Subcutaneous abdominal adipose tissue (tissue), 5 donors: ENCODE measurements at regions not wholly inside any gene's neighbourhood (a gene's known extent, or its start where the extent isn't known, plus 50 kb on each side); places are given as distances from the start of the nearest gene placed in this dataset.
"Not testable (repeated sequence)": the region's sequence is repeated elsewhere in the genome, so short reads cannot be mapped to it uniquely, and the experiment has no call there.

Source experiments
- H3K27ac ChIP-seq: one replicate; pipeline ENCODE4 v1.7.0; 2013; ENCODE audit warnings: low read depth, mild to moderate bottlenecking, inconsistent platforms, low read length, moderate library complexity
- H3K27me3 ChIP-seq, 5 donors: one replicate each; pipeline ENCODE4 v1.7.0; 2013; ENCODE audit warnings: low read length in 5 of 5, inconsistent platforms in 1 of 5; ENCODE audit not compliant: control insufficient read depth in 5 of 5, insufficient read depth in 4 of 5
- H3K36me3 ChIP-seq, 5 donors: one replicate each; pipeline ENCODE4 v1.7.0; 2013; ENCODE audit warnings: low read length in 5 of 5; ENCODE audit not compliant: control insufficient read depth in 5 of 5, insufficient read depth in 5 of 5
- H3K4me1 ChIP-seq, 5 donors: one replicate each; pipeline ENCODE4 v1.7.0; 2013; ENCODE audit warnings: low read length in 5 of 5, mild to moderate bottlenecking in 3 of 5, moderate library complexity in 1 of 5; ENCODE audit not compliant: control insufficient read depth in 5 of 5, insufficient read depth in 5 of 5
- H3K4me3 ChIP-seq, 5 donors: one replicate each; pipeline ENCODE4 v1.7.0; 2013; ENCODE audit warnings: low read length in 5 of 5, low read depth in 1 of 5
- H3K9ac ChIP-seq, 5 donors: one replicate each; pipeline ENCODE4 v1.7.0; 2013; ENCODE audit warnings: low read length in 5 of 5, mild to moderate bottlenecking in 4 of 5, moderate library complexity in 3 of 5
- H3K9me3 ChIP-seq, 5 donors: one replicate each; pipeline ENCODE4 v1.7.0; 2013; ENCODE audit warnings: low read length in 5 of 5; ENCODE audit not compliant: control insufficient read depth in 5 of 5
- donor health status: healthy.
- donor health status: healthy.
- donor health status: healthy.
- donor health status: healthy.
- donor health status: healthy.

DNA sequence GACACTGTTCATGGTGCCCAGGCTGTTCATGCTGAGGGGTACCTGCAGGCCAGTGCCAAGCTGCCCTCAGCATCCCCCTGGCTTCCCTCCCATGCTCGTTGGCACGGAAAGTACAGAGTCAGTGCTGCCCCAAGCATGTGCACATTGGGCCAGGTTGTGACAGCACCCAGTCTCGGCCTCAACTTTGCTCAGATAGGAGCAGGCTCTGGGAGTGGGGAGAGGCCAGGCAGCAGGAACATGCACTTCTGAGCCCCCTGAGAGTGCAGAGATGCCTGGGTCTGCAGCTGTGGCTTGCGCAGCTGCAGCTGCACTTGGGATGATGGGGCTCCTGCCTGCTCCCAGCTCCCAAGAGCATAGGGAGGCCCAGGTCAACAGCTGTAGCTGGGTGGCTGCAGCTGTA is 966.4 kb upstream of the NCAM2 start:
- Histone ChIP-seq H3K9ac (no peak overlapping the region), H3K4me1 (no peaks in the 10 kb centered on the region), H3K27ac (no peak overlapping the region), H3K36me3 (no peaks in the 10 kb centered on the region), H3K4me3 (no peak overlapping the region), H3K27me3 (no peaks in the 10 kb centered on the region), H3K9me3 (no peaks in the 10 kb centered on the region)

DNA sequence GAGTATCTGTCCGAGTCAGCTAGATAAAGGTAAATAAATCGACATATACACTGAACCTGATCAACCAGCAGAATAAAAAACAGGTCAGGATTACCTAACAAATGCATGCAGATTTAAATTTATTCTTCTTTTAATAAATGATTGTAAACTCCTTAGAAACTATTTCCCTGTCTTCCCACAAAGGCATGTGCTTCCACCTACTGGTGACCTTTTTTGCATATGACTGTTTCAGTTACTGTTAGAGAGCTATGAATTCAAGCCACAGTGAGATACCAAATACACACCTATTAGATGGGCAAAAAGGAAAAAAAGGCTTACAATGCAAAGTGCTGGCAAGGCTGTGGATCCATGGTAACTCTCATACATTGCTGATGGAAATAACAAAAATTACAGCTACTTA is 957.4 kb upstream of the NCAM2 start:
- Histone ChIP-seq H3K4me3 (no peak overlapping the region), H3K27me3 (no peaks in the 10 kb centered on the region), H3K27ac (no peak overlapping the region), H3K36me3 (no peaks in the 10 kb centered on the region), H3K9me3 (peaks cover 0 to 6% (median 0%) of the 10 kb centered on the region in 5 donors), H3K9ac (no peak overlapping the region), H3K4me1 (no peaks in the 10 kb centered on the region)

DNA sequence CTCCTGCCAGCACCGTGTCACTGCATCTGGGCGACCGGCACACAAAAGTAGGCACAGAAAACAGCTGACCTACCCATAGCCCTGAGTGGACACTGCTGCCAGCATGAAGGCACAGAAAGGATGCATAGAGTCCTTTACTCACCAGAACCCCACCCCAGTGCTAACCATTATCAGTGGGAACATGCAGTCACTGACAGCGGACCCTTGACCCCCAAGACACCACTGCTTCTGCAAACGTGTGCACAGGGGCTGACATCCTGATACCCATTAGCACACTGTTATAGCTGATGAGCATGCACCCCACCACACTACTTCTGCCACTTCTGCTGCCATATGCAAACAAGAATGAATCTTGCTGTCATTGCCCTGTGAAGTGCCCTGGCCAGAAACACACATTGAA is 953.0 kb upstream of the NCAM2 start:
- no peak overlapping the region for H3K9ac ChIP-seq
- no peaks in the 10 kb centered on the region for H3K36me3 ChIP-seq
- H3K9me3 ChIP-seq, result peaks cover 0 to 6% (median 0%) of the 10 kb centered on the region in 5 donors
- no peaks in the 10 kb centered on the region for H3K4me1 ChIP-seq
- H3K27me3 ChIP-seq, result no peaks in the 10 kb centered on the region
- H3K27ac ChIP-seq, result no peak overlapping the region
- no peak overlapping the region for H3K4me3 ChIP-seq

DNA sequence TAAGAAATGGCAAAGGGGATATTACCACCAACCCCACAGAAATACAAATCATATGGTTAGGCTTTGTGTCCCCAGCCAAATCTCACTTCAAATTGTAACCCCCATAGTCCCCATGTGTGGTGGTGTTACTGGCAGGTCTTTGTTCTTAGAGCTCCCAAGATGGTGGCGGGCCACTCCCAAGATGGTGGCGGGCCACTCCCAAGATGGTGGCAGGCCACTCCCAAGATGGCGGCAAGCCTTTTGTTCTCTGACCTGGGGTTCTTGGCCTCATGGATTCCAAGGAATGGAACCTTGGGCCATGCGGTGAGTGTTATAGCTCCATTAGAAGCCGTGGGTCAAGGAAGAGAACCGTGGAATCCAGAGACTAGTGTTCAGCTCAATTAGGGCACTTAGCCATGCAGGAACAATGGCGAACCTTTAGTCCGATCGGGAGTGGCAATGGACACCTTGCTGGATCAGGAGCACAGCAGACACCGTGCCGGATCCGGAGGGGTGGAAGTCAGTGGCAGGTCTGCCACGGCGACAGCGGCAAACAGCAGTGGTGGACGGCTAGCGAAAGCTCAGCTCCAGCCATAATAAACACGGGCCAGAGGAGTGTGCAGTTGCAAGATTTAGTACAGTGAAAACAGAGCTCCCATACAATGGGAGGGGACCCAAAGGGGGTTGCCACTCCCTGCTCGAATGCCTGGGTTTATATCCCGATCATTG is 949.9 kb upstream of the NCAM2 start:
- H3K27ac ChIP-seq, H3K9ac ChIP-seq, H3K4me1 ChIP-seq, H3K4me3 ChIP-seq, H3K27me3 ChIP-seq, H3K36me3 ChIP-seq, H3K9me3 ChIP-seq: not testable (repeated sequence)

DNA sequence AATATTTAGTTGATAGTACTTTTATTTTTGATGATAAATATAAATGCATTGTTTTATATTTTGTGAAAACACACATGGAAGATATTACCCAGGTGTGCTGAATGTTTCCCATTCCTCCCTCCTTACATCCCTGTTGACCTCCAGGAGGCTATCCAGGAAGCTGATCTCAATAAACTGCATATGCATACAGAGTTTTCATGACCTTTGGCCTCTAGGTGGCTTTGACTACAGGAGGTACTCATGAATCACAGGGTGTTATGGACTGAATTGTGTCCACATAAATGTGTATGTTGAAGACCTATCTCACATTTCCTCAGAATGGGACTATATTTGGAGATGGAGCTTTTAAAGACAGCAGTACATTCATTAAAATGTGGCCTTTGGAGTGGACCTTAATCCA is 914.9 kb upstream of the NCAM2 start:
- H3K4me3 ChIP-seq, result no peak overlapping the region

DNA sequence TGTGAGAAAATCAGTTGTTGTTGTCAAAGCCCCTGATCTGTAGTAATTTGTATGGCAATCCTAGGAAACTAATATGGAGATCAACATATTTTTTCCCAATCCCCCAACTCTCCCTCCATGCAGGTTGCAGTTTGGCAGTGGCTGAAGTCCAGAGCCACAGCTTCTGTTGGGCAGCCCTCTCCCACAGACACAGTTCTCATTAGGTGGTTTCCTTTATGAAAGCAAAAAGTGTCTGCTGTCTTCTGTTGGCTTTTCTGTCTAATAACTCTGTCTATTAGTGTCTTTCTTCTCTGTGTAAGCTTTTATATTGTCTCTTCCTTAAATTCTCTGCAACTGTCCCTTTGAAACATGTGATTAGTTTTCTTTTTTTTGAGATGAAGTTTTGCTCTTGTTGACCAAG is 914.3 kb upstream of the NCAM2 start:
- no peak overlapping the region for H3K4me3 ChIP-seq
- no peaks in the 10 kb centered on the region for H3K4me1 ChIP-seq
- H3K27ac ChIP-seq, result no peak overlapping the region
- H3K27me3 ChIP-seq, result no peaks in the 10 kb centered on the region
- no peaks in the 10 kb centered on the region for H3K9me3 ChIP-seq
- H3K36me3 ChIP-seq, result no peaks in the 10 kb centered on the region
- no peak overlapping the region for H3K9ac ChIP-seq

More for the DNA sequence above, 914.9 kb upstream of the NCAM2 start:
- H3K9me3 ChIP-seq, result no peaks in the 10 kb centered on the region
- no peaks in the 10 kb centered on the region for H3K27me3 ChIP-seq
- no peak overlapping the region for H3K27ac ChIP-seq
- no peaks in the 10 kb centered on the region for H3K4me1 ChIP-seq
- H3K36me3 ChIP-seq, result no peaks in the 10 kb centered on the region
- H3K9ac ChIP-seq, result no peak overlapping the region

DNA sequence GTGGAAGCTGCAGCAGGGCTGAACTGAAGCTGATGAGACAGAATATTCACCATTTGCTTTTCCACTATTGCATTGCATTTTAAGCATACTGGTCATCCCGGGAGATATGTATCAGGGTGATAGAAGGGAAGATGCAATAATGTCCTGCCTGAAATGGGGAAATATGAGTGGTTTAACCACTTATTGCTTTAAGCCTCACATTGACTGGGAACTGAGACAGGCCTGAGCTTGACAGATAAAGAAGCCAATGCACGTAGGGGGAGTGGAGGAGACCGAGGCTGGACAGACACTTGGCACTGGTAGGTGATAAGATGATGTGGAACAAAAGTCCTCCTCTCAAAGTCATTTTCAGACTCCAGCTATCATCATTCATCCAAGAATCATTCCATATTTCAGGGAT is 911.7 kb upstream of the NCAM2 start:
- Histone ChIP-seq H3K27me3 (no peaks in the 10 kb centered on the region), H3K4me3 (no peak overlapping the region), H3K9ac (no peak overlapping the region), H3K36me3 (no peaks in the 10 kb centered on the region), H3K9me3 (peaks cover 0 to 4% (median 0%) of the 10 kb centered on the region in 5 donors), H3K4me1 (no peaks in the 10 kb centered on the region), H3K27ac (no peak overlapping the region)

DNA sequence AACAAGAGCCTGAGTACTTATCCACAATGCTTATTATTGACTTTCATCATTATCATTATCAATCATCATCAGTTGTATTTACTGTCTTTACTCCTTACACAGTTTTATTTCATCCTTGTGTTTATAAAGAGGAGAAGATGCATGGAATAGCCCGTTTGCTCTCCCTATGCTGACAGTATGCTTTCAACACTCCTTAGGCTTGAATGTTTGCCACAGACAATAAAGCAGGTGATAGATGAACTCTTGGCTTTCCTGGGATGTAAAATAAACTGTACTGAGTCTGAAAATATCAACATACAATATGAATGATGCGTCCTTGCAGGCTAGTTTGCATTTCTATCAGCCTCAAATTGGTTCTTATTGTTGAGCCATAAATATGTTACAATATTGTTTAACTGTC is 891.8 kb upstream of the NCAM2 start:
- Histone ChIP-seq H3K27ac (no peak overlapping the region), H3K27me3 (no peaks in the 10 kb centered on the region), H3K9me3 (no peaks in the 10 kb centered on the region), H3K36me3 (no peaks in the 10 kb centered on the region), H3K9ac (no peak overlapping the region), H3K4me3 (no peak overlapping the region), H3K4me1 (no peaks in the 10 kb centered on the region)

DNA sequence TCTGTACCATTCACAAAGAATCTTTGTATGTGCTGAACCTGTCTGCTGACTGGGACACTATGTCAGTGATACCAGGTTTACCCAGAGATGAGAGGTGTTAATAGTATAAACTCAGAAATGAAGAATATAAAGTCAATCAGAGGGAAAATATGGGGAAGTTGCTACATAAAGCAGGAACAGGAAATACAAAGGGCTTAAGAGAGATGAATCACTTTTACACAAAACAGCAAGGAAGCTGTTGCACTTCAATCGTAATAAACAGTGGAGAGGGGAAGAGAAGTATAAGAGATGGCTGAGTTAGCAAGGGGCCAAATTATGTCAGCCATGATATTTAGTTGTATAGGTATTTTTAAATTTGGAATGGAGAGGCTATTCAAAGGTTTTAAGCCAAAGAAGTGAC is 890.2 kb upstream of the NCAM2 start:
- no peak overlapping the region for H3K27ac ChIP-seq
- no peaks in the 10 kb centered on the region for H3K27me3 ChIP-seq
- no peak overlapping the region for H3K9ac ChIP-seq
- no peaks in the 10 kb centered on the region for H3K36me3 ChIP-seq
- no peaks in the 10 kb centered on the region for H3K9me3 ChIP-seq
- H3K4me1 ChIP-seq, result no peaks in the 10 kb centered on the region
- H3K4me3 ChIP-seq, result no peak overlapping the region

DNA sequence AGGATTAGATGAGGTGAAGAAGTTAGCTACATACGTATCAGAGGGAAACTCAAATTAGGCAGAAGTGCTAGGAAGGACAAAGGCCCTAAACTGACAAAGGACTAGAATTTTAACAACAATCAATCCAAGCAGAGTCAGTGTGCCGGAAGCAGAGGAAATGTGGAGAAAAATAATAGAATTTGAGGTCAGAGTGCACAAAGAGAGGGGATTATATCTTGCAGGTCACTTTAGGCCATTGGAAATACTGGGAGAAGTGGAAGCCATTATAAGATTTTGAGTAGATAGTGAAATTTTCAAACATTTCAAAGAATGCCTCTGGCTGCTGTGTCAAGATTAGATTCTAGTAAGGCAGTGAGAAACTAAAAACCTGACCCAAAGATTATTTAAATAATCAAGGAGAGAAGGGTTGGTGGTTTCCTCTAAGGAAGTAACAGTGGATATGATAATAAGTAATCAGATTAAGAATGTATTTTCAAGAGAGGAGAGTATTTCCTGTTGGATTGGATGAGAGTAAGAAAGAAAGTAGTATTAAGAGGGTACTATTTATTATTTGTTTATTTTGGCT is 889.2 kb upstream of the NCAM2 start:
- H3K27me3 ChIP-seq, result no peaks in the 10 kb centered on the region
- no peak overlapping the region for H3K27ac ChIP-seq
- no peak overlapping the region for H3K9ac ChIP-seq
- H3K4me1 ChIP-seq, result no peaks in the 10 kb centered on the region
- H3K36me3 ChIP-seq, result no peaks in the 10 kb centered on the region
- peaks cover 0 to 7% (median 0%) of the 10 kb centered on the region in 5 donors for H3K9me3 ChIP-seq
- H3K4me3 ChIP-seq, result no peak overlapping the region
